ENCODE measurements at regions not wholly inside any gene's neighbourhood (a gene's known extent, or its start where the extent isn't known, plus 50 kb on each side); places are given as distances from the start of the nearest gene placed in this dataset.

- DNase-seq (ENCODE audit: low read depth in 3 of 3, low spot score in 2 of 3) = no peak
Observed at GRCh38 chr1:55679971-55680370, 464.8 kb upstream of the USP24 start.

GRCh38 chr1:55673416-55673815 is 458.3 kb upstream of the USP24 start:
- no peak for DNase-seq (ENCODE audit: low read depth in 3 of 3, low spot score in 2 of 3)

DNA sequence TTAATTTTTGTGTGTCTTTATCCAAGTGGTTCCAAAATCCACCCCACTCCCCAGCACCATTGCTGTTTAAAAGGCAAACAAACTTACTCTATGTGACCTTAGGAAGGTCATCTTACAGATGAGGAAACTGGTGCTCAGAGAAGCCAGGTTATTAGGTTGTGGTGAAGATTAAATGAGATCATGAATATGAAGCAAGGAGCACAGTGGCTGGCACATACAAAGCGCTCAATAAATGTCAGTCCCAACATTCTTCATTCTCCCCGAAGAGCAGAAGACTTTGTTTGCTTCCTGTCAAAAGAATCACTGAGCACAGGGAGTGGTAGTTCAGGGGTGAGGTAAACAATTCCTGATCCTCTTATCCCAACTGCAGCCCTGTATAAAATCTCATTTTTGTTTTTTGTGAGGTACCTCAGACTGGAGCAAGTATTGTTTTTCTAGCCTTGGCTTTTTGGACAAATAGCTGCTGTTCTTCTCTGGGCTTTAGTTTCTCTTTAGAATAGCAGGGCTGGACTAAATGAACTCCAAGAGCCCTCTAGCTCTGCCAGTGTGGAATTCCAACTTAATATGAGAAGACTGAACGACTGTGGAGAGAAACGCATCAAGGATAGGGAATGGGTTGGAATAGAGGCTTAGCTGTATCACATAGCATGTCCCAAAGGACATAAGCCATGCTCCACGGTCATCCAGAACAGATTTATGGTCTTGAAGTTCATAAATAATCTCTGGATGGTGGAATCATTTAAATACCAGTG is 455.3 kb upstream of the USP24 start:
- DNase-seq (ENCODE audit: low read depth in 3 of 3, low spot score in 2 of 3) = peak in 1 of 3 donors; percentile 23

GRCh38 chr1:55669293-55669692 is 454.1 kb upstream of the USP24 start:
- DNase-seq (ENCODE audit: low read depth in 3 of 3, low spot score in 2 of 3) = no peak

GRCh38 chr1:55662875-55663274 is 447.7 kb upstream of the USP24 start:
- DNase-seq (ENCODE audit: low read depth in 3 of 3, low spot score in 2 of 3) = no peak

GRCh38 chr1:55658917-55659316 is 443.8 kb upstream of the USP24 start:
- DNase-seq (ENCODE audit: low read depth in 3 of 3, low spot score in 2 of 3) = no peak

DNA sequence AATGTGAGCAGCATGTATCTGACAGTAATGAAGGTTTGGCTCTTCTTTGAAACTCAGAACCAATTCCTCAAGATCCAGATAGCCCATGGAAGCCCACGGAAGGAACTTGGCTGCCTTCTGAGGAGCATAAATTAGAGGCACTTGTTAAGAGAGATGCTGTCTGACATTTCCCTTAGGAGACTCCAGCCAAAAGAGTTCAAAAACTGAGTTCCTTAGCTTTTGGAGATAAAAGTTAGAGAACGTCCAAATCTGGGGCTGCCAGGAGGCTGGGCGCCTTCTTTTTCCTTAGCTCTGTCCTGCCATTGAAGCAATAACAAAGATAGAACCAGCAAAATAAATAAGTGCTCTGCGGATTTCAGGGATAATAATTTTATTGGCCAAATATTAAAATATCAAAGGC is 439.6 kb upstream of the USP24 start:
- no peak for DNase-seq (ENCODE audit: low read depth in 3 of 3, low spot score in 2 of 3)

DNA sequence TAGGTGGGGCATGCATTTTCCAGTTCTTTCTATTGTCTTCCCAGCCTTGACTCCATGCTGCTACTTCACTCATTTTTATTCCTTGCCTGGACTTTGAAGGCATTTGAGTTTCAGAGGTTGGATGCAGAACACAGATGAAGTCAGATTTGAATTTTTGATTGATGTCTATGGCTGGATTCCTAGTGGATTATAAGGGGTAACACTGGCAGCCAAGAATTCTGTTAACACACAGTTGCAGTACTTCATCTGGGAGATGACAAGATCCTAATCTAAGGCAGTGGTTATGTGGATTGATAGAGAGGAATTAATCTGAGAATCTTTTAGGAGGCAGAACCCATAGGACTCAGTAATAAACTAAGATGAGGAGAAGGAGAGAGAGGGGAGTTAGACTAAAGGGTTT is 439.0 kb upstream of the USP24 start:
- no peak for DNase-seq (ENCODE audit: low read depth in 3 of 3, low spot score in 2 of 3)

- no peak for DNase-seq (ENCODE audit: low read depth in 3 of 3, low spot score in 2 of 3)
Observed at GRCh38 chr1:55650444-55650843, 435.3 kb upstream of the USP24 start.

DNA sequence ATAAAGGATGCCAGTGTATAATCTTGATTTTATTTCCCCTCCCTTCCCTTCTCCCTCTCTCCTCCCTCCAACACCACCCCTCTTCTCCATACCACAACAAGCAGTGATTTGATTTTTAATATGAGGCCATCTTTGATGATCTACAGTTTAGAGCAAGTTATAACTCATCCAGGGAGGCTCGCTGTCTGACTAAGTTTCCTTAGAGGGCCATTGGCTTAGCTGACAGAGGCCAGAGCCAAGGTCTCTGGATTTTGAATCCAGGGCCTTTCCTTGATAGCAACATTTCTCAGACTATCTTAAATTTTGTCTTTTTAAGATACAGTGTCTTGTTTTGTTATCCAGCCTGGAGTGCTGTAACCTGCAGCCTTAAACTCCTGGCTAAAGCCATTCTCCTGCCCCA is 431.0 kb upstream of the USP24 start:
- no peak for DNase-seq (ENCODE audit: low read depth in 3 of 3, low spot score in 2 of 3)

GRCh38 chr1:55645270-55645669 is 430.1 kb upstream of the USP24 start:
- DNase-seq (ENCODE audit: low read depth in 3 of 3, low spot score in 2 of 3) = no peak

- DNase-seq (ENCODE audit: low read depth in 3 of 3, low spot score in 2 of 3) = no peak
Observed at GRCh38 chr1:55641947-55642346, 426.8 kb upstream of the USP24 start.

DNA sequence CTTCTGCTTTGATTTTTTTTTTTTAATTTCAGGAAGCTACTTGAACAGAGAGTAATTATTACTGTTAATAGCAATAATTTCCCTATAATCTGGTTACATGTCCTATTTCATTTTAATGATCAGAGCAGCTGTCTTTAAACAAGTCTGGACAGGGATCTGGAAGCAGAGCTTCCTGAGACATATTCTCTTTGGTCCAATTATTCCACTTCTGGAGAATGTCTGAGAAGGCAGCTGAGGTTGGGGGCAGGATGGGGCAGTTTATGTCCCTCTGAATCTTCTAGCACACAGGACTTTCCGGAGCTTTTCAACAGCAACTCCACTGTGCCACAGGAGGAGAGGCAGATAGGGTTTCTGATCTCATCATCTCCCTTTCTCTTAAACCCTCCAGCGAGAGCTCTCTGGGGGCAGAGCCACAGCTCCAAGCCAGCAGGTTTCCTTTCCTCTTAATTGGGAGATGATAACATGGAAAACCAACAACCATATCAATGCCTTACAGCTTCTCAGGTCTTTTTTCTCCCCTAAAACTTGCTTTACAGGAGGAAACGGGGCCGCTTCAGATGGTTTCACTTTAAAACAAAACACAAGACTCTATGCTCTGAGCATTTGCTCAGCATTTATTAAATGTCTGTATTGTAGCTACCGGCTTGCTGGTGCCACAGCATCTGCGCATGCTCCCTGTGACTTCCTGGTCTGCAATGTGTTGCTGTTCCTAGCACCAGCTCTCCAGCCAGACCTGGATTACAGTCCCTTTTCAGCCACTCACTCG is 425.7 kb upstream of the USP24 start:
- no peak for DNase-seq (ENCODE audit: low read depth in 3 of 3, low spot score in 2 of 3)

DNA sequence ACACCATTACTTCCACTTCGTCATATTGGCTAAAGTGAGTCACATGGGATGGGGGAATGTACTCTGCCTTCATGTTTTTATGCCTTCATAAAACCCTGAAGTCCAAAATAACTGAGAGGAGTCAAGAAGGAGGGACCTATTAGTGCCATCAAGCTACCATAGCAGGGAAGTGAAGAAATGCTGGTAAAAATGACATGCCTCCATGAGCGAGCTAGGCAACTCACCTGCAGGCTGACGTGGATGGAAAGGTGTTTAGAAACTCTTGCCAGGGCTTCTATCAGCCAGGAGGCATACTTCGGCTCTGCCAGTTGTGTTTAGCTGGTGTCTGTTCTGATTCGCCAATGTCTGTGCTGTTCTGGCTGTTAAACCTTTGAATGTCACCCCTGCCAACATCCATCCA is 424.4 kb upstream of the USP24 start:
- no peak for DNase-seq (ENCODE audit: low read depth in 3 of 3, low spot score in 2 of 3)

- no peak for DNase-seq (ENCODE audit: low read depth in 3 of 3, low spot score in 2 of 3)
Observed at GRCh38 chr1:55639051-55639450, 423.9 kb upstream of the USP24 start.

DNA sequence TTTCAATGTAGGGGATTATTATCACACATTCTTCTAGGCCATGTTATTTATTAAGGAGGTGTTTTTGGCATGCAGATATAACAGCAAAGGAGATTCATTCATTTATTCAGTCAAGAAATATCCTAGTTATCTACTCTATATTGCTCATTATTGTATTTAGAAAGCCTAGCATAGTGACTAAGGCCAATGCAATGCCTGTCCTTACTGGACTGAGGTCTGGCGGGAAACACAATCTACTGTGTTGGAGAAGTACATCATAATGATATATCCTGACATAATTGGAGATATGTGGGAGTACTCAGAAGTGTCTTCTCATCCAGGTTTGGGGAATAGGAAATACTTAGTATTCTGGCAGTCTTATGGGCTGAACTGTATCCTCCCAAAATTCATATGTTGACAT is 421.5 kb upstream of the USP24 start:
- DNase-seq (ENCODE audit: low read depth in 3 of 3, low spot score in 2 of 3) = no peak

DNA sequence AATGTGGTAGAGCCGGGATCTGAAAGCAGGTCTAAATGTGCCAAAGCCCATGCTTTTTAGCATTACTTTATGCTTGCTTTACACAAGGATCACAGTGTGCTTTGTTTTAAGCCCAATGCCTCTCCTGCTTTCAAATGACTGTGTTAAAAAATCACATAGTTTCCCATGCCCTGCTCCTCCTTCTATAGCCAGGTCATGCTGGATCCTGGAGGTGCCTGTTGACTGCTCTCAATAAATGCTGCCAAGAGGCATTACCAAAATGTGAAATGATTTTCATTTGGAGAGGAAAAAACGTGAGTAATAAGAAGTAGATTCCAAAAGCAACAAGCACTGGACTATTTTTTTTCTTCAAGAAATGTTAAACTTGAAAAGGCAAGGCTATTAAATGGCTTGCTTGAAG is 420.7 kb upstream of the USP24 start:
- DNase-seq (ENCODE audit: low read depth in 3 of 3, low spot score in 2 of 3) = no peak

GRCh38 chr1:55634516-55634915 is 419.4 kb upstream of the USP24 start:
- no peak for DNase-seq (ENCODE audit: low read depth in 3 of 3, low spot score in 2 of 3)

GRCh38 chr1:55632906-55633305 is 417.7 kb upstream of the USP24 start:
- peak in 2 of 3 donors; percentile 73 to 78 for DNase-seq (ENCODE audit: low read depth in 3 of 3, low spot score in 2 of 3)

GRCh38 chr1:55632058-55632457 is 416.9 kb upstream of the USP24 start:
- no peak for DNase-seq (ENCODE audit: low read depth in 3 of 3, low spot score in 2 of 3)

GRCh38 chr1:55631509-55631908 is 416.3 kb upstream of the USP24 start:
- no peak for DNase-seq (ENCODE audit: low read depth in 3 of 3, low spot score in 2 of 3)

DNA sequence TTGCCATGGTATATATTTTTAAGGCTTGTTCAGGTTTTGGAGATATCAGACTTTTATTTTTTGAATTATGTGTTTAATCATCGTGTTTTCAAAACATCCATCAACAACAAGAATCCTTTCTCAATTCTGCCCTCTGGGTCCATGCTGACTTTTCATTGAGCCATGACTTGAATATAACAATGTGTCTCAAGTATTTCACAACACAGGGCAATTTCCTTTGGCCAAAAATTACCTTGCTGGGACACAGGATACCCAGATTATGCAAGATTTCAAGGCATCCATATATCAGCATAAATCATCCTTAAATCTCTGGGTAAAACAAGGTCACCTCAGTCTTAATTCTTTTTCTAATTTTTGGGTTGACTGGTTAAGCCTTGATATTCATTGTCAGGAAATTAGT is 411.2 kb upstream of the USP24 start:
- DNase-seq (ENCODE audit: low read depth in 3 of 3, low spot score in 2 of 3) = no peak

Data from right renal cortex interstitium (tissue), 3 donors.